ENCODE measurements at regions not wholly inside any gene's neighbourhood (a gene's known extent, or its start where the extent isn't known, plus 50 kb on each side); places are given as distances from the start of the nearest gene placed in this dataset.
A peak's percentile ranks its signal among the peaks of the same experiment; 100 is the strongest.

DNA sequence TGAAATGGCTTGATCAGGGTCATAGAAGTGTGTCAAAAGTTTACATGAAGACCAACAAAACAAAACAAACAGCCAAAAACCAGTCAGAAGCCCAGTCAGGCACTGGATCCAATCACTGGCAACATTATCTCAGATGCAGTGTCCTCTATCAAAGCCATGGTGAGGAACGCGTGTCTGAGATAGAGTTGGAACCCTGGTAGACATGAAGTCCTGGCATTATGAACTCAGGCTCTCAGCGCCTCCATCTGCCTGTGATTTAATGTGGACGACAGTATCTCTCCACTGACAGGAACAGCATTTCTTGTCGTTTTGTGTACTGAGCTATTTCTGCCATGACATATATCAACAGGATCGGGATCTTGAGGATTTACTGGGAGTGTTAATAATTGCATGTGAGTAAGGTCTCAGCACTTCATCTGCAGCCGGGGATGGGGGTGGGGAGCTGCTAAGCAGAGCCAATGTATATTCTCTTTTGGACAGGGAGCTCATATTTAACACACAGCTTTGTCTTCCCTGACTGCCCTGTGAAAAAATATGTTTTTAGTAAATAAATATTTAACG is 1120.0 kb downstream of the IGSF11 start:
- TF ChIP-seq, protein P1, sequence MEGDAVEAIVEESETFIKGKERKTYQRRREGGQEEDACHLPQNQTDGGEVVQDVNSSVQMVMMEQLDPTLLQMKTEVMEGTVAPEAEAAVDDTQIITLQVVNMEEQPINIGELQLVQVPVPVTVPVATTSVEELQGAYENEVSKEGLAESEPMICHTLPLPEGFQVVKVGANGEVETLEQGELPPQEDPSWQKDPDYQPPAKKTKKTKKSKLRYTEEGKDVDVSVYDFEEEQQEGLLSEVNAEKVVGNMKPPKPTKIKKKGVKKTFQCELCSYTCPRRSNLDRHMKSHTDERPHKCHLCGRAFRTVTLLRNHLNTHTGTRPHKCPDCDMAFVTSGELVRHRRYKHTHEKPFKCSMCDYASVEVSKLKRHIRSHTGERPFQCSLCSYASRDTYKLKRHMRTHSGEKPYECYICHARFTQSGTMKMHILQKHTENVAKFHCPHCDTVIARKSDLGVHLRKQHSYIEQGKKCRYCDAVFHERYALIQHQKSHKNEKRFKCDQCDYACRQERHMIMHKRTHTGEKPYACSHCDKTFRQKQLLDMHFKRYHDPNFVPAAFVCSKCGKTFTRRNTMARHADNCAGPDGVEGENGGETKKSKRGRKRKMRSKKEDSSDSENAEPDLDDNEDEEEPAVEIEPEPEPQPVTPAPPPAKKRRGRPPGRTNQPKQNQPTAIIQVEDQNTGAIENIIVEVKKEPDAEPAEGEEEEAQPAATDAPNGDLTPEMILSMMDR (IDR thresholded peaks at IDR 0.05; ENCODE audit: insufficient read depth, missing control alignments), result no peak
- DNase-seq (ENCODE audit: insufficient read length, low spot score), result no peak
- FAIRE-seq, result no peak

DNA sequence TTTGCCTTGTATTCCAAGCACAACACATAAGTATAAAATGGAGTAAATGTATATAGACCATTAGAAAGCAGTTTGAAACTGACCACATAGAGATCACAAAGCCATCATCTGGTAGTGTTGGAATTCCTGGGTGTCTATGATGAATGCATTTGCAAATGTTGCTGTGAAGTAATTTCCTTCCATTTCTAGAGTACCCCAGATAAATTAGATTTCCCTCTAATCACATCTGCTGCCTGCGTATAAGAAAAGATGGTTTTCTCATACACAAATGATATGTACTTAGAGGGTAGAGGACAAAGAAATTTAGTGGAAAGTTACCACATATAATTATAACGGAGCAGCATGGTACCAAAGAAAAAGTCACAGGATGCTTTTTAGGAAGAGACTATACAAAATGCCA is 1117.8 kb downstream of the IGSF11 start:
- DNase-seq (ENCODE audit: insufficient read length, low spot score) (no peak), FAIRE-seq (no peak)
- TF ChIP-seq, protein P1 (IDR thresholded peaks at IDR 0.05; ENCODE audit: insufficient read depth, missing control alignments), result no peak

DNA sequence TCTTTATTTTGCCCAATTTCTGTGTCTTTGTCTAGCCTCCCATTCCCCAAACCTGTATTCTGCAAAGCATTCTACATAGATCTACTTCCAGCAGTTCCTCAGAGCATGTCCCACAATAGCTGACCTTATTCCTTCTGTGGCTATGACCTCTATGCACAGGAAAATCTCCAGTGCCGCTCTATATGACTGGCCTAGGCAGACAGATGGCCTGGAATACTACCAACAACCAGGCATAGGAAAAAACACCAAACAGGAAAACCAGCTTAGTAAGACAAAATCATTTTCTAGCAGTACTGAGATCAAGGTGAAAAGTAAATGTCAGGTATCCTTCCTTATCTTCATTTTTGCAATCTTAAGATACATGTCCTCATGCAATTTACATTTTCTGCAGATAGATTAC is 1115.0 kb downstream of the IGSF11 start:
- FAIRE-seq (peak; percentile 53), DNase-seq (ENCODE audit: insufficient read length, low spot score) (no peak)

DNA sequence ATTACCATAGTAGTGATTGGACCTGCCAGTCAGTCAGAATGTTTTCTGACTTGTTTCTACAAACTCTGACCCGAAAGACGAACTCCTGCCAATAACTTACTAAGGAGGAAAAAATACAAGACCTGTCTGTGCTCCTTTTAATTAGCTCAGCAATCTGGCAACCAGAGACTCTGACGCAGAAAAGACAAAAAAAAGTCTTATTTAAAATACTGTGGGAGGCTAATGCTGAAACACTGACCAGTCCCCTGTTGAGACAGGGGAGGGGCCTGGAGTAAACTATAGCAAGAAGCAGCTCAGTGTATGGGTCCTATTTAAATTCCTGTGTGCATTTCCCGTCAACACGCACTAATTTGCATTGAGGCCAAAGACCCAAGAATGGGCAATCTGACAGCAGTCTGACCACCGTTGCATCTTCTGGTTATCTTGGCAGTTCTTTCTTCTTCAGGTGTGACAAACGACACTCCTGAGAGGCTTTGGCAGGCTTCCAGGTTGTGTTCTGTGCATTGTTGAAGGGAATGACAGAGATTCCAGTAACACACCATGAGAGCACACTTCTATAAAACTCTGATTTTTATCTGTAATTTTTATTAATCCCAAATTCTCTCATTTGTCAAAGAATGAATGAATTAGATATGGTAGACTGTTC is 1114.3 kb downstream of the IGSF11 start:
- no peak for DNase-seq (ENCODE audit: insufficient read length, low spot score)
- TF ChIP-seq, protein P1 (IDR thresholded peaks at IDR 0.05; ENCODE audit: insufficient read depth, missing control alignments), result no peak
- FAIRE-seq, result no peak

More for the DNA sequence above, 1115.0 kb downstream of the IGSF11 start:
- TF ChIP-seq, protein P1 (IDR thresholded peaks at IDR 0.05; ENCODE audit: insufficient read depth, missing control alignments), result no peak

DNA sequence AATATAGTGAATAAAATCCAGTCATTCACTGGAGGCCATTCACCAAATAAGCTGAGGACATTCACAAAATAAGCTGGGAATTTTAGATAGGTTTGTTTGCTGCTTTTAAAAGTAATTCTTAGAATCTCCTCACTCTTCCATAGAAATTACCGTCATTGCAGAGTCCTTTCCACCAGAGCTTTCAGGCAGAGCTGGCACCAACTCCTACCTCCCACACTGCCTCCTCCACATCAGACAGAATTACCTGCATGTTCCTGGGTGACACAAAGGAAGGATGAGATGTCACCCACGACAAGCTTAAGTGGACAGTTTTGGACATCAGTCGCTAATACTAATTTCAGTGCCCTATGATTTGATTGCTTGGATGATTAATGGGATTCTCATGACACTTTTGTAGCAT is 1113.2 kb downstream of the IGSF11 start:
- DNase-seq (ENCODE audit: insufficient read length, low spot score), result no peak
- TF ChIP-seq, protein P1 (IDR thresholded peaks at IDR 0.05; ENCODE audit: insufficient read depth, missing control alignments), result no peak
- FAIRE-seq, result no peak

DNA sequence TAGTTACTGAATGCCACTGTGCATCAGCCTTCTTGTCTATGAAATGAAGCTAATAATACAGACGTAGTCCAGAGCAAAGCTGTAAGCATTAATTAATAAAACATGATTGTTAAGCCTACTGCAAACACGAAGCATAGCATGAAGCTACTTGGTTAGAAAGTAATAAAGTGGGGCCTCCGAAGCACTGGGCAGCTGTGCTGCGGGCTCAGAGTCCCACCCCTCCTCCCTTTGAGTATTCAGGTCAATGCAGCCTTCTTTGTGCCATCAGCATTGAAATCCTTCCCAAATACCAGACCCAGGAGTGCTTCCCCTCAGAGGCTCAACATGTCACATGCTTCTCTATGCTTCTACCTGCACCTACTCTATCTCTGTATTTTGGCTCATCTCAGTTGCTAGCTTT is 1112.6 kb downstream of the IGSF11 start:
- FAIRE-seq (no peak), DNase-seq (ENCODE audit: insufficient read length, low spot score) (no peak)
- TF ChIP-seq, protein P1 (IDR thresholded peaks at IDR 0.05; ENCODE audit: insufficient read depth, missing control alignments), result no peak

DNA sequence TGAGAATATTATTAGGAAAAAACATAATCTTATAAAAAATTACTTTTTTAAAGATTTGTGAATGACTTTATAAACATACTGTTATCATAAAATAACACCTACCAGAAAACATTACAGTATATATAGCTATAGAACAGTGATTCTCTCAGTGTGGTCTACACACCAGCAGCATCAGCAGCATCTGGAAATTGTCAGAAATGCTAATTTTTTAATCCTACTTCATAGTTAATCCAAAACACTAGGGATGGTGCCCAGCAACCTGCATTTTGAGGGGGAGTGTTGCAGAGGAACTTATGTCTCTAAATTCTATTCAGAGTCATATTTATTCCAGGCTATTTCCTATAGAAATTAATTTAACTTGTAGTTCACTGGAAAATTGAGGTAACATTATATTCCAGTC is 1107.8 kb downstream of the IGSF11 start:
- TF ChIP-seq, protein P1 (IDR thresholded peaks at IDR 0.05; ENCODE audit: insufficient read depth, missing control alignments), result no peak
- no peak for FAIRE-seq

More for the DNA sequence above, 1107.8 kb downstream of the IGSF11 start:
- no peak for DNase-seq (ENCODE audit: insufficient read length, low spot score)
